HT-29 (cell line): ENCODE measurements at regions not wholly inside any gene's neighbourhood (a gene's known extent, or its start where the extent isn't known, plus 50 kb on each side); places are given as distances from the start of the nearest gene placed in this dataset.
A peak's percentile ranks its signal among the peaks of the same experiment; 100 is the strongest.

ENCODE experiments used
- DNase-seq: peaks from one replicate; pipeline ENCODE4 v3.0.0-alpha.2; 2015; ENCODE audit warnings: low spot score

- DNase-seq: no peak
Measured at GRCh38 chr9:108158236-108158995, 668.8 kb upstream of the KLF4 start.

DNA sequence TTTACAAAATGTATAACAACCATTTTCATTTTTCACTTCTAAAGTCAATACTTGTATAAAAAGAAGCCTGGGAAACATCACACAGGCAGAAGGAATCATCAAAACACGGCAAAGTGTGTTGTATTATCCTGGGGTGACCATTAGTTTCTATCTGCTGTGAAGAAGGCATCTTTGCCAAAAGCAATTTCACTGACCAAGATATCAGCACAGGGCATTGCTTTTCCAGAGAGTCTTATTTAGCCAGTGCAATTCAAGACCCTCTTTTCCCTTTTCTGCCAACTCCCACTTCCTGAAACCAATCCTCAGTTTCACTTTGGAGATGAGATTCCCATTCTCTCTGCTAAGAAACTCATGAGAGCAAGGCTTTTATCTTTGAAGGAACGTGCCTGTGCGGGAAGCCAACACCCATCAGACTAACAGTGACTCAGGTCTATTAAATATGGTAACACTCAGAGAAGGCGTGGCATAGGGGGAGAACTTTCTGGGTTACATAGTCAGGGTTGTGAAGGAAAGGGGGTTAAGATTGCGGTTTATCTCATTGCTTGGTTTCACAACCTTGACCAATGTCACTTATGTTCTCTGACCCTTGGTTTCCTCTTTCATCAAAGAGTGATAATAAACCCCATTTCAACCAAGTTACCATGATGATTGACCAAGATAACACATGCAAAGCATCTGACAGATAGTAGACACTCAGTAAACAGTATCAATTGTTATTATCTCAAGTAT is 666.9 kb upstream of the KLF4 start:
- DNase-seq: no peak

GRCh38 chr9:108153416-108153815 is 663.8 kb upstream of the KLF4 start:
- no peak for DNase-seq

- DNase-seq: no peak
Measured at GRCh38 chr9:108150736-108151586, 661.4 kb upstream of the KLF4 start.

DNA sequence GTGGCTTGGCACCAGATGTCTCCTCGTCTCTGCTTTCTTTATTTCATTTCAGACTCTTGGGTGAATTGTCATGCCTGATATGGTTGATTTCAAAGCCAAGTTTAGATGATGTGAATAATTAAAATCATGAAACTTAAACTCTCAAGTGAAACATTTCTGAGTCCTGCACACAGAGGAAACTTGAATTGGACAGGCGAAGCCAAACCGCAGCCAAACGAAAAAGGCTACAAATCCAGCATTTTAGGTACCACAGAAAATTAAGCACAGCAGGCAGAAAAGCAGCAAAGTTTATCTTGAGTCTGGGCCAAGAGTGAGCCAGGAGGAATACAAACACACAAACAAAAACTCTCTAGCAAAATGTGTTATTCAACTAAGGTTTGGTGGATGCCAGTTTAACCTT is 659.8 kb upstream of the KLF4 start:
- no peak for DNase-seq

- no peak for DNase-seq
Measured at GRCh38 chr9:108142504-108143201, 653.1 kb upstream of the KLF4 start.

DNA sequence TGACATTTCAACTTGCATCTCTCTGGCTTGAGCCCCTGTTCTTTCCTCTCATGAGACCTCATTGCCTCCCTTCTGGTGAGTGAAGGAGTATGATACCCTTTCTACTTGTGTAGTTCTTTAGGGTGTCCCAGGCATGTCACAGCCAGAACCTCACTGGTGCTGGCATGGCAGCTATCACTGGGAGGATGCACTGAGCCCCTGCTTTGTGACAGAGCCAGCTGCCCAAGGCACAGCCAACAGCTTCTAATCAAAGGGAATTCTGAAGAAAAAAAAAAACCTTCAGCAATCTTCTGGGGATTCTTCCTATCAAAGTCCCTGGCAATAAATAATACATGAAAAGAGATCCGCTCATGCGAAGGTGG is 652.6 kb upstream of the KLF4 start:
- DNase-seq: no peak

GRCh38 chr9:108139900-108140299 is 650.3 kb upstream of the KLF4 start:
- no peak for DNase-seq

GRCh38 chr9:108138516-108138915 is 648.9 kb upstream of the KLF4 start:
- no peak for DNase-seq

GRCh38 chr9:108136656-108137055 is 647.1 kb upstream of the KLF4 start:
- no peak for DNase-seq

DNA sequence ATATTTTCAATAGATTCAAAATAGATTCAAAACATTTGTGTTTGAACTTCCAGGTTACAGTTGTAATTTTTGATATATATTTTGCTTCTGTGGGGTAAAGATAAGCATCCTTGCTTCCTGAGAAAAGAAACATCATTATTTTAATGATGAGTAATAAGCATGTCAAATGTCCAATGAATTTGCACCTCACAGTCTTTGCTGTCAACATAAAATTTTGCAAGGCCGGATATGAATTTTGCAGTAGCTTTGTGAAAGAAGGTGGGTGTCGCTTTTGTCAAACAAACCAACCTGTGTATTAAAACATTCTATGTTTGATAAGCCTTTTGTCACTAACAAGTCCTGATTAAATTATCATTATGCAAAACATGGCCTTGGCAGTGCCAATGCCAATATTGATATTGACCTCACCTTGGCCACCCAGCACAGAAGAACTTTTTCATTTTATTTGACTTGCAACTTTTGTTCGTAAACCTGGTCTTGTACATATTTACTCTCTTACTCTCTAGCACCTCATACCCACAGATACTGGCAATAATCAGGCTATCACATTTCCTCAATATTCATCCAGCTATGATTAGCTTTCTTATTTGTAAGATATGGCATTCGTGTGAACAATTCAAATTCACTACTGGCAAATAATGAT is 645.0 kb upstream of the KLF4 start:
- no peak for DNase-seq

DNA sequence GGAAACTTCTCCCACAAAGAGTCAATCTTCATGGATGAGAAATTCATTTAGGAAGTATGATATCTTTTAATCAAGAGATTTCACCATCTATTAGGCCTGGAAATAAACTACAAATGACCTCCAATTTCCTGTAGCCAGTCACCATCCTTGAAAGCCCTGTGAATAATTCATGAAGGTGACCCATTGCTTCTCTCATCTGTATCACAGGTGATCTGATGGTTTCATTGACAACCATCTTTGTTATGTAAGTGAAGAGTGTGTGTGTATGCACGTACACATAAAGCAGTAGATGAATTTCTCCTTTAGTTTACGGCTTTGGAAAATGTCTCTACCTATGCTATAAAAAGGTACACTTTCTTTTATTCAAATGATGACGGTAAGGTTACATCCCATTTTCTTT is 644.1 kb upstream of the KLF4 start:
- no peak for DNase-seq

GRCh38 chr9:108133101-108133500 is 643.5 kb upstream of the KLF4 start:
- DNase-seq: no peak

DNA sequence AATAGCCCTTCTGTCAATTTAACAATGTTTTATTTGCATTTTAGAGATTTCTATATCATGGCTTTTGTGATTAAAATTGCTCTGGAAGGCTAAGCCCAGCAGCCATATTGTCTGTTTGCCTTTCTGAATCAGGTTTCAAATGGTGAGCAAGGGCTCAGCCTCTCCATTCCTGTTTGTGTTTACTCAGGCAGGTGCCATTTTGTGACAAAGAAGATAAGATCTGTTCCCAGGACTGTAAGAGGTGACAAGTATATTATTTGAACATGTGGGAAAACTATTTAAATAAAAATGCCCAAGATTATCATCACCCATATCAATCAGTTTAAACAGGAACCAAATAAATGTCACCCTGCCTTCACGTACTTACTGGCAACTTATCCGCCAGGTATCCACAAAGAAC is 641.3 kb upstream of the KLF4 start:
- DNase-seq: no peak

GRCh38 chr9:108125625-108126024 is 636.1 kb upstream of the KLF4 start:
- peak; percentile 19 for DNase-seq

DNA sequence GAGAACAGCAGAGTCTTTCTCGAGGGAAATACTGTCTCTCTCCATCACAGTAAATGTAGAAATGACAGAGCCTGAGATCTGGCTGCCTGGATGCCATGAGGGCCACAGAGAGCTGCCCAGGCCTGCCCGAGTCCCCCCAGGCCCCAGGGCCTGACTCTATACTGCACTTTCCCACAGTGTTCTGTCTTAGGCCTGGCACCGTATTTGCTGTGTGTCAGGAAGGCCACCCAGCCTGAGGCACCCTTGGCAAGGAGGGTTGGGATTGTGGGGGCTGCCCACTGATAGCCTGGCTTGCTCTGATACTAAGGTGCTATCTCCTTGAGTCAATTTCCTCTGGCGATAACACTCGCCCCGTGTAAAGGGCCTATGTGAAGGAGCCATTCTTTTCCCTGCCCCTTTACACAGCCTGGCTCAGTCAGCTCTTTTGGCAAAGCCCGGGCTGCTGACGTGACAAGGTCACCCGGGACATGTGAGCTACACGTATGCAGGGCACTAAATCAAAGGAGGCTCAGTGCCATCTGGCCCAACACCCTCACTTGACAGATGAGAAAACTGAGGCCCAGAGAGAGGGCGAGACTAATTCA is 630.1 kb upstream of the KLF4 start:
- DNase-seq: no peak

DNA sequence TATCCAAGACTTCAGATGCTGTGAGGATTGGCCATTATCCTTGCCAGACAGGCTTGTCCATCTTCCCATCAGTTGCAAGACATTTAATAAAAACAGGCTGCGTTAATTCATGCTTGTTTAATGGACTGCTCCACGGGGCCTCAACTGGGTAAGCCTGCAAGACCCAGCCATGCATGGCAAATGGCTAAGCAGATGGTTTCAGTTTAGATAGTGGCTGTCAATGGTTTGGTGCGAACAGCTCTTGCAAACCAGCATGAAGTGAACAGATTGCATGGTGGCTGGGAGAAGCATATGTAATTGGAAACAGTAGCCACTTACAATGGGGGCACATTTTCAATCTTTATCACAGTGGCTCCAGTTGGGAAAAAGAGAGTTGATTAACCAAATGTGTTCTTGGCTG is 628.2 kb upstream of the KLF4 start:
- DNase-seq: no peak

GRCh38 chr9:108117306-108117705 is 627.7 kb upstream of the KLF4 start:
- DNase-seq: no peak

- DNase-seq: no peak
Measured at GRCh38 chr9:108113596-108113995, 624.0 kb upstream of the KLF4 start.

DNA sequence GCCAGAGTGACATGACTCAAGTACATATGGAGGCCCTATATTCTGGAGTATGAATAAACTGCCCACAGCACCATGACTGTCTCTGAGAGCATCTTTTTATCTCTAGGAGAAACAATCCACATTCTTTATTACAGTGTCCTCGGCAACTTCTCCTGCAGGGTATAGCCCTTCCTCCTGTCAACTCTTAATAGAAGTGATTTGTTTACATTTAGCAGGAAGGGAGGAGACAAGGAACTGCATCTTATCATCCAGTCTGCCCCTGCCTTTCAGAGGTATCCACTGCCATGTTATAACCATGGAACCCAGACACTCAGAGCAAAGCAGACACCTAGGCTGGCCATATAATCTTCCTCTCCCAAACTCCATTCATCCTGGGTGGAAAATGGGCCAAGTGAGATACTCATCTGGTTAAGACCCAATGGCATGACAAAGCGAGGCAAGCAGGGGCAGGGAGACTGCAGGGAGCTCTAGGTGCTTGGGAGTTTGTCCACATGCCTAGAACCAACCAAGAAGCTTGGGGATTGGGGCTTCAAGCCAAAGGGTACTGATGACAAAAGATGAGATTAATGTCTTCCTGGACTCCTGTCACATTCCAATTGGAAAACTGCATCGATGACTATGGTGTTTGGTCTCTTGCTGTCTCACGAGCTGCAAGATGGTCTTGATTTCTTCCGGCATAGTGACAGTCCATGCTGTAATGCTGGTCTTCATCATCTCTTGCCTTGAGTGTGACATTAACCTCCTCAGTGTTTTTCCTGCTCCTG is 620.5 kb upstream of the KLF4 start:
- DNase-seq: no peak
